K562 (cell line): ENCODE measurements at regions not wholly inside any gene's neighbourhood (a gene's known extent, or its start where the extent isn't known, plus 50 kb on each side); places are given as distances from the start of the nearest gene placed in this dataset.

Experiments
- ATAC-seq: fragments of 200-7000 bp; cut with Tn5 transposase; 3 replicates; pipeline ENCODE4 v1.9.1; 2020; ENCODE audit warnings: moderate library complexity
- BruUV-seq: library from RNA; stranded (reverse); fragments of 400-500 nt; replicated peaks from 2 replicates; lab custom pipeline; 2021; lab: Mats Ljungman, UMichigan
- CTCF ChIA-PET: fragments of 300-600 bp; formaldehyde crosslinking; extraction: SDS; loops from one replicate; lab custom pipeline; 2021; ENCODE audit warnings: low intra/inter-chr PET ratio; lab: Yijun Ruan, JAX
- POLR2A ChIA-PET: fragments of 300-600, 350-650 bp; sonication (Branson Sonifier 250); formaldehyde crosslinking; extraction: SDS; loops from one replicate; lab custom pipeline; 2021; ENCODE audit warnings: antibody characterized with exemption, inconsistent platforms; lab: Yijun Ruan, JAX
- DNase-seq, 4 experiments: peaks; one replicate each; pipeline versions ENCODE4 v3.0.0 to v3.0.0-alpha.2; 2011 to 2018; ENCODE audit warnings: low spot score in 3 of 4, mixed read lengths in 3 of 4; ENCODE audit errors: extremely low read depth in 1 of 4
- FAIRE-seq: peaks from 2 replicates; lab custom pipeline; 2011; peaks lifted over from hg19 to GRCh38; lab: Jason Lieb, UNC
- H2AFZ ChIP-seq: 2 replicates; pipeline ENCODE4 v1.6.0; 2011; ENCODE audit warnings: low read depth, low read length, control low read depth, inconsistent platforms
- H3K27ac ChIP-seq: fragments of 200-600 bp; 3 replicates; pipeline ENCODE4 v1.8.0; 2011; ENCODE audit warnings: low read depth, mild to moderate bottlenecking, control low read depth, inconsistent platforms, low read length, moderate library complexity, mixed read lengths; ENCODE audit errors: extremely low read depth
- H3K27me3 ChIP-seq, 2 experiments: fragments of 300-600 bp in 1 of 2; 2 replicates in 1 of 2; 3 replicates in 1 of 2; pipeline versions ENCODE4 v1.6.0 to v1.8.0; 2011; ENCODE audit warnings: inconsistent platforms in 2 of 2, low read length in 2 of 2, mild to moderate bottlenecking in 1 of 2, mixed read lengths in 1 of 2, moderate library complexity in 1 of 2; ENCODE audit not compliant: control insufficient read depth in 2 of 2, insufficient read depth in 2 of 2
- H3K36me3 ChIP-seq: fragments of 300-600 bp; 3 replicates; pipeline ENCODE4 v1.8.0; 2011; ENCODE audit warnings: mild to moderate bottlenecking, low read length, inconsistent platforms; ENCODE audit not compliant: control insufficient read depth, insufficient read depth
- H3K4me1 ChIP-seq, 2 experiments: fragments of 200-600 bp in 1 of 2; replicated peaks in 1 of 2; 2 replicates in 1 of 2; 3 replicates in 1 of 2; pipeline versions ENCODE4 v1.5.1 to v1.8.0; 2011; ENCODE audit warnings: inconsistent platforms in 2 of 2, low read length in 2 of 2, mild to moderate bottlenecking in 1 of 2, mixed read lengths in 1 of 2, moderate library complexity in 1 of 2; ENCODE audit not compliant: control insufficient read depth in 2 of 2, insufficient read depth in 2 of 2
- H3K4me2 ChIP-seq: 2 replicates; pipeline ENCODE4 v1.6.1; 2011; ENCODE audit warnings: low read length, control low read depth, inconsistent platforms, mixed read lengths; ENCODE audit not compliant: insufficient read depth
- H3K4me3 ChIP-seq: fragments of 200-600 bp; sonication (generic), shearing (Covaris generic); 2 replicates; pipeline ENCODE4 v1.5.1; 2016; ENCODE audit warnings: control low read depth, inconsistent platforms
- H3K79me2 ChIP-seq: fragments of 200-600 bp; 3 replicates; pipeline ENCODE4 v1.8.0; 2011; ENCODE audit warnings: low read length, inconsistent platforms; ENCODE audit not compliant: control insufficient read depth, insufficient read depth
- H3K9ac ChIP-seq, 2 experiments: 2 replicates each; pipeline versions ENCODE4 v1.6.0 to v1.6.1; 2011; ENCODE audit warnings: low read depth in 2 of 2, low read length in 2 of 2, control low read depth in 1 of 2, inconsistent platforms in 1 of 2, mild to moderate bottlenecking in 1 of 2, mixed read lengths in 1 of 2; ENCODE audit not compliant: insufficient read depth in 1 of 2
- H3K9me1 ChIP-seq: one replicate; pipeline ENCODE4 v1.6.0; 2011; ENCODE audit warnings: inconsistent platforms, mild to moderate bottlenecking, low read length, moderate library complexity; ENCODE audit not compliant: control insufficient read depth, insufficient read depth
- H3K9me3 ChIP-seq: replicated peaks from 2 replicates; pipeline ENCODE4 v1.5.1; 2011; ENCODE audit warnings: low read depth, low read length, inconsistent platforms; ENCODE audit not compliant: control insufficient read depth, insufficient read depth
- H4K20me1 ChIP-seq: replicated peaks from 2 replicates; pipeline ENCODE4 v1.6.1; 2011; ENCODE audit warnings: low read length, inconsistent platforms, mixed read lengths; ENCODE audit not compliant: control insufficient read depth, insufficient read depth
- BRD9 ChIP-seq: fragments of 450-650 bp; IDR thresholded peaks from 2 replicates; pipeline ENCODE4 v1.6.1; 2018; ENCODE audit warnings: low read depth; ENCODE audit not compliant: partially characterized antibody
- CBX1 ChIP-seq: sonication (generic); IDR thresholded peaks from 2 replicates; pipeline ENCODE4 v1.6.1; 2016; ENCODE audit warnings: antibody characterized with exemption, low read depth, mild to moderate bottlenecking
- CEBPB ChIP-seq: fragments of 450-650 bp; IDR thresholded peaks from 2 replicates; pipeline ENCODE4 v1.6.1; 2016; ENCODE audit warnings: missing genetic modification characterization, missing compliant biosample characterization
- DEAF1 ChIP-seq: fragments of 450-650 bp; formaldehyde crosslinking; IDR thresholded peaks from 2 replicates; pipeline ENCODE4 v1.4.0; 2020; ENCODE audit warnings: mild to moderate bottlenecking, moderate library complexity
- ETS2 ChIP-seq: IDR thresholded peaks from 2 replicates; pipeline ENCODE4 v1.6.1; 2016; ENCODE audit warnings: borderline replicate concordance, missing genetic modification characterization, mild to moderate bottlenecking, moderate library complexity, missing compliant biosample characterization; ENCODE audit not compliant: poor library complexity, severe bottlenecking
- MYC ChIP-seq, 2 experiments: fragments of 250-450 bp in 1 of 2; sonication (Bioruptor Pico) in 1 of 2; IDR thresholded peaks; 2 replicates each; pipeline versions ENCODE4 v1.5.1 to v1.6.1; 2012 to 2021; ENCODE audit warnings: low read depth in 2 of 2, borderline replicate concordance in 1 of 2, improper control_type of control experiment in 1 of 2, low read length in 1 of 2, mild to moderate bottlenecking in 1 of 2, moderate library complexity in 1 of 2
- POLR2A ChIP-seq: fragments of 450-650 bp; conservative IDR thresholded peaks from 2 replicates; pipeline ENCODE4 v1.6.1; 2016
- RBM34 ChIP-seq: fragments of 200-400 bp; formaldehyde crosslinking; IDR thresholded peaks from 2 replicates; pipeline ENCODE4 v1.6.1; 2018; ENCODE audit warnings: low read length, borderline replicate concordance; ENCODE audit not compliant: insufficient read depth
- TCFL5 ChIP-seq: fragments of 250-450 bp; sonication (Bioruptor Pico); conservative IDR thresholded peaks from 2 replicates; pipeline ENCODE4 v1.6.1; 2021; ENCODE audit warnings: mild to moderate bottlenecking, moderate library complexity, matching md5 sums
- ZNF146 ChIP-seq: IDR thresholded peaks from one replicate; pipeline ENCODE4 v1.6.1; 2018; ENCODE audit warnings: missing compliant biosample characterization; ENCODE audit not compliant: unreplicated experiment
- ZNF280B ChIP-seq: fragments of 250-450 bp; sonication (Bioruptor Pico); IDR thresholded peaks from 2 replicates; pipeline ENCODE4 v1.5.1; 2021; ENCODE audit warnings: mild to moderate bottlenecking
- ZNF695 ChIP-seq: fragments of 450-650 bp; formaldehyde crosslinking; IDR thresholded peaks from 2 replicates; pipeline ENCODE4 v1.4.0; 2020; ENCODE audit warnings: mild to moderate bottlenecking, moderate library complexity
- WGBS: fragments of 100-300 bp; shearing (Covaris generic); methylation state at CpG from one replicate; pipeline ENCODE4 v1.1.6; 2016; ENCODE audit warnings: low coverage, mixed read lengths; ENCODE audit not compliant: insufficient coverage; ENCODE audit errors: missing lambda C conversion rate; 5-methylcytosine and 5-hydroxymethylcytosine counted together
- in situ Hi-C: fragments of 300-500 bp; cut with MboI; formaldehyde crosslinking; loops from 4 replicates; pipeline ENCODE4 v1.15.0; 2018; ENCODE audit warnings: inconsistent platforms, mixed read lengths
- intact Hi-C: fragments of 100-400 bp; cut with micrococcal nuclease; formaldehyde crosslinking; loops from 2 replicates; pipeline ENCODE4 v1.14.2; 2022
- TF ChIP-seq, protein P1 (sequence below): fragments of 450-650 bp; IDR thresholded peaks from one replicate; pipeline ENCODE4 v1.6.1; 2018; ENCODE audit warnings: mild to moderate bottlenecking, moderate library complexity; ENCODE audit not compliant: partially characterized antibody
- TF ChIP-seq, protein P2 (sequence below): fragments of 250-450 bp; sonication (Bioruptor Pico); IDR thresholded peaks from 2 replicates; pipeline ENCODE4 v1.8.0; 2021; ENCODE audit warnings: mild to moderate bottlenecking, moderate library complexity

- Histone ChIP-seq H3K4me2 (no peak overlapping the region), H3K79me2 (no peaks in the 10 kb centered on the region), H3K9me3 (no peaks in the 10 kb centered on the region; the same call in 1 of the 2 replicates), H3K9ac (no peak overlapping the region), H2AFZ (no peak overlapping the region), H3K36me3 (no peaks in the 10 kb centered on the region), H3K27ac (no peak overlapping the region), H4K20me1 (no peaks in the 10 kb centered on the region), H3K4me3 (no peak overlapping the region), H3K9me1 (no peaks in the 10 kb centered on the region), H3K4me1 (no peaks in the 10 kb centered on the region), H3K27me3 (no peaks in the 10 kb centered on the region)
- WGBS = 0% methylated on average over 7 of the region's 7 CpGs
- ChIA-PET CTCF (no interaction called here), POLR2A (no interaction called here)
- no TSS peak for BruUV-seq
- intact Hi-C loops (no loop called here), in situ Hi-C loops (no loop called here)
- DNase-seq = no peak
- no peak for ATAC-seq
- FAIRE-seq = no peak
- no peak for TF ChIP-seq CBX1
- no peak for TF ChIP-seq ZNF695 (CRISPR knock-in tag)
- no peak for TF ChIP-seq ZNF280B (CRISPR knock-in tag)
- no peak for TF ChIP-seq BRD9
- TF ChIP-seq TCFL5 (CRISPR knock-in tag) = no peak
- TF ChIP-seq, protein P1, sequence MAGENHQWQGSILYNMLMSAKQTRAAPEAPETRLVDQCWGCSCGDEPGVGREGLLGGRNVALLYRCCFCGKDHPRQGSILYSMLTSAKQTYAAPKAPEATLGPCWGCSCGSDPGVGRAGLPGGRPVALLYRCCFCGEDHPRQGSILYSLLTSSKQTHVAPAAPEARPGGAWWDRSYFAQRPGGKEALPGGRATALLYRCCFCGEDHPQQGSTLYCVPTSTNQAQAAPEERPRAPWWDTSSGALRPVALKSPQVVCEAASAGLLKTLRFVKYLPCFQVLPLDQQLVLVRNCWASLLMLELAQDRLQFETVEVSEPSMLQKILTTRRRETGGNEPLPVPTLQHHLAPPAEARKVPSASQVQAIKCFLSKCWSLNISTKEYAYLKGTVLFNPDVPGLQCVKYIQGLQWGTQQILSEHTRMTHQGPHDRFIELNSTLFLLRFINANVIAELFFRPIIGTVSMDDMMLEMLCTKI = no peak
- no peak for TF ChIP-seq POLR2A
- TF ChIP-seq, protein P2, sequence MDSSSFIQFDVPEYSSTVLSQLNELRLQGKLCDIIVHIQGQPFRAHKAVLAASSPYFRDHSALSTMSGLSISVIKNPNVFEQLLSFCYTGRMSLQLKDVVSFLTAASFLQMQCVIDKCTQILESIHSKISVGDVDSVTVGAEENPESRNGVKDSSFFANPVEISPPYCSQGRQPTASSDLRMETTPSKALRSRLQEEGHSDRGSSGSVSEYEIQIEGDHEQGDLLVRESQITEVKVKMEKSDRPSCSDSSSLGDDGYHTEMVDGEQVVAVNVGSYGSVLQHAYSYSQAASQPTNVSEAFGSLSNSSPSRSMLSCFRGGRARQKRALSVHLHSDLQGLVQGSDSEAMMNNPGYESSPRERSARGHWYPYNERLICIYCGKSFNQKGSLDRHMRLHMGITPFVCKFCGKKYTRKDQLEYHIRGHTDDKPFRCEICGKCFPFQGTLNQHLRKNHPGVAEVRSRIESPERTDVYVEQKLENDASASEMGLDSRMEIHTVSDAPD (CRISPR knock-in tag) = no peak
- no peak for TF ChIP-seq DEAF1
- TF ChIP-seq CEBPB (tag) = no peak
- no peak for TF ChIP-seq MYC (IDR thresholded peaks at IDR 0.05; ENCODE audit: low read depth, low read length)
- no peak for TF ChIP-seq MYC (CRISPR knock-in tag; IDR thresholded peaks at IDR 0.05; ENCODE audit: borderline replicate concordance, low read depth)
- no peak for TF ChIP-seq ZNF146 (CRISPR knock-in tag)
- TF ChIP-seq ETS2 = no peak
- TF ChIP-seq RBM34 = no peak
Measured at GRCh38 chr2:22944143-22944542, 440.8 kb upstream of the KLHL29 start.
